IMR-90 (cell line): ENCODE measurements at regions not wholly inside any gene's neighbourhood (a gene's known extent, or its start where the extent isn't known, plus 50 kb on each side); places are given as distances from the start of the nearest gene placed in this dataset.

ENCODE experiments used
- ATAC-seq: fragments of 200-7000 bp; cut with Tn5 transposase; 2 replicates; pipeline ENCODE4 v1.9.1; 2020; ENCODE audit warnings: low read depth, mild to moderate bottlenecking, moderate library complexity
- BruUV-seq: library from RNA; stranded (reverse); fragments of 400-500 nt; replicated peaks from 2 replicates; lab custom pipeline; 2021; lab: Mats Ljungman, UMichigan
- CTCF ChIA-PET: fragments of 300-600 bp; formaldehyde crosslinking; extraction: SDS; loops from one replicate; lab custom pipeline; 2021; ENCODE audit warnings: antibody characterized with exemption; lab: Yijun Ruan, JAX
- POLR2A ChIA-PET: fragments of 300-600 bp; sonication (Branson Sonifier 250); formaldehyde crosslinking; loops from one replicate; lab custom pipeline; 2022; ENCODE audit warnings: antibody characterized with exemption; ENCODE audit not compliant: unreplicated experiment; lab: Charles Lee
- DNase-seq: peaks from one replicate; pipeline ENCODE4 v3.0.0; 2013
- H2AFZ ChIP-seq: replicated peaks from 2 replicates; pipeline ENCODE3; 2013; ENCODE audit warnings: low read length, mild to moderate bottlenecking; ENCODE audit not compliant: poor library complexity
- H2AK5ac ChIP-seq: 2 replicates; pipeline ENCODE4 v1.6.1; 2013; ENCODE audit warnings: low read depth, low read length, inconsistent platforms
- H2AK9ac ChIP-seq: replicated peaks from 2 replicates; pipeline ENCODE3; 2013; ENCODE audit warnings: mild to moderate bottlenecking, low read depth, low read length, moderate library complexity; ENCODE audit not compliant: poor library complexity
- H2BK120ac ChIP-seq: 2 replicates; pipeline ENCODE4 v1.6.1; 2013; ENCODE audit warnings: low read depth, low read length, inconsistent platforms
- H2BK15ac ChIP-seq: 3 replicates; pipeline ENCODE4 v1.6.1; 2013; ENCODE audit warnings: low read depth, low read length, inconsistent platforms
- H2BK20ac ChIP-seq: 2 replicates; pipeline ENCODE4 v1.6.1; 2013; ENCODE audit warnings: low read depth, mild to moderate bottlenecking, inconsistent platforms, low read length, moderate library complexity
- H2BK5ac ChIP-seq: 2 replicates; pipeline ENCODE4 v1.6.1; 2013; ENCODE audit warnings: mild to moderate bottlenecking, low read depth, low read length, inconsistent platforms; ENCODE audit not compliant: poor library complexity, severe bottlenecking
- H3K14ac ChIP-seq: replicated peaks from 2 replicates; pipeline ENCODE4 v1.6.1; 2013; ENCODE audit warnings: low read depth, low read length, inconsistent platforms
- H3K18ac ChIP-seq: 2 replicates; pipeline ENCODE4 v1.6.1; 2013; ENCODE audit warnings: low read depth, low read length, control low read depth
- H3K23ac ChIP-seq: 2 replicates; pipeline ENCODE4 v1.6.1; 2013; ENCODE audit warnings: low read depth, low read length, inconsistent platforms
- H3K27ac ChIP-seq: 2 replicates; pipeline ENCODE4 v1.5.1; 2013; ENCODE audit warnings: mild to moderate bottlenecking, control low read depth, low read length; ENCODE audit not compliant: insufficient read depth
- H3K27me3 ChIP-seq: 2 replicates; pipeline ENCODE4 v1.6.1; 2013; ENCODE audit warnings: low read length; ENCODE audit not compliant: control insufficient read depth, insufficient read depth
- H3K36me3 ChIP-seq: 2 replicates; pipeline ENCODE4 v1.6.1; 2013; ENCODE audit warnings: low read length, mixed read lengths; ENCODE audit not compliant: control insufficient read depth, insufficient read depth
- H3K4ac ChIP-seq: 2 replicates; pipeline ENCODE4 v1.6.1; 2013; ENCODE audit warnings: low read depth, low read length, inconsistent platforms
- H3K4me1 ChIP-seq: 2 replicates; pipeline ENCODE4 v1.6.1; 2013; ENCODE audit warnings: low read length, mixed read lengths; ENCODE audit not compliant: control insufficient read depth, insufficient read depth
- H3K4me2 ChIP-seq: 2 replicates; pipeline ENCODE4 v1.6.1; 2013; ENCODE audit warnings: low read depth, mild to moderate bottlenecking, control low read depth, low read length, moderate library complexity
- H3K4me3 ChIP-seq: 2 replicates; pipeline ENCODE4 v1.5.1; 2013; ENCODE audit warnings: low read depth, mild to moderate bottlenecking, control low read depth, low read length, moderate library complexity; ENCODE audit not compliant: insufficient read depth
- H3K56ac ChIP-seq: 2 replicates; pipeline ENCODE4 v1.6.1; 2013; ENCODE audit warnings: low read length, inconsistent platforms; ENCODE audit not compliant: insufficient read depth; ENCODE audit errors: extremely low read depth
- H3K79me1 ChIP-seq, 2 experiments: 2 replicates each; pipeline ENCODE4 v1.6.1; 2013; ENCODE audit warnings: low read length in 2 of 2, inconsistent platforms in 1 of 2, low read depth in 1 of 2
- H3K9ac ChIP-seq: 2 replicates; pipeline ENCODE4 v1.6.1; 2013; ENCODE audit warnings: low read depth, low read length, control low read depth
- H3K9me1 ChIP-seq: 2 replicates; pipeline ENCODE4 v1.6.1; 2013; ENCODE audit warnings: low read length, inconsistent platforms; ENCODE audit not compliant: insufficient read depth
- H3K9me3 ChIP-seq: 2 replicates; pipeline ENCODE4 v1.6.1; 2013; ENCODE audit warnings: low read length; ENCODE audit not compliant: control insufficient read depth, insufficient read depth
- H4K20me1 ChIP-seq: 2 replicates; pipeline ENCODE4 v1.6.1; 2013; ENCODE audit warnings: low read length, inconsistent platforms; ENCODE audit not compliant: insufficient read depth
- H4K5ac ChIP-seq: 2 replicates; pipeline ENCODE4 v1.6.1; 2013; ENCODE audit warnings: mild to moderate bottlenecking, low read depth, low read length, control low read depth
- H4K8ac ChIP-seq, 2 experiments: 2 replicates each; pipeline ENCODE4 v1.6.1; 2013; ENCODE audit warnings: low read depth in 2 of 2, low read length in 2 of 2, control low read depth in 1 of 2, inconsistent platforms in 1 of 2
- H4K91ac ChIP-seq: 2 replicates; pipeline ENCODE4 v1.6.1; 2013; ENCODE audit warnings: low read depth, low read length, inconsistent platforms; ENCODE audit not compliant: insufficient read depth
- BHLHE40 ChIP-seq: fragments of 150-350 bp; IDR thresholded peaks from 2 replicates; pipeline ENCODE4 v1.6.1; 2016; ENCODE audit warnings: mild to moderate bottlenecking, low read depth, low read length
- CEBPB ChIP-seq: IDR thresholded peaks from 2 replicates; pipeline ENCODE4 v1.6.1; 2012; ENCODE audit warnings: low read depth, low read length, improper control_type of control experiment
- CHD1 ChIP-seq: IDR thresholded peaks from 2 replicates; pipeline ENCODE4 v1.6.1; 2012; ENCODE audit warnings: low read depth, low read length, improper control_type of control experiment
- CTCF ChIP-seq: conservative IDR thresholded peaks from 2 replicates; pipeline ENCODE4 v1.5.1; 2012; ENCODE audit warnings: mild to moderate bottlenecking, low read depth, low read length, improper control_type of control experiment
- ELK1 ChIP-seq: fragments of 150-350 bp; IDR thresholded peaks from 2 replicates; pipeline ENCODE4 v1.6.1; 2016; ENCODE audit warnings: low read depth, mild to moderate bottlenecking, low read length, moderate library complexity, borderline replicate concordance
- FOS ChIP-seq: fragments of 150-350 bp; IDR thresholded peaks from 2 replicates; pipeline ENCODE4 v1.6.1; 2016; ENCODE audit warnings: low read depth, low read length
- MAFK ChIP-seq: IDR thresholded peaks from 2 replicates; pipeline ENCODE4 v1.6.1; 2012; ENCODE audit warnings: low read depth, low read length, improper control_type of control experiment
- MAZ ChIP-seq: IDR thresholded peaks from 2 replicates; pipeline ENCODE4 v1.6.1; 2012; ENCODE audit warnings: low read depth, mild to moderate bottlenecking, low read length, improper control_type of control experiment, moderate library complexity, borderline replicate concordance
- MXI1 ChIP-seq: IDR thresholded peaks from 2 replicates; pipeline ENCODE4 v1.6.1; 2012; ENCODE audit warnings: low read depth, mild to moderate bottlenecking, low read length, moderate library complexity, borderline replicate concordance
- NFE2L2 ChIP-seq: fragments of 150-350 bp; IDR thresholded peaks from 2 replicates; pipeline ENCODE4 v1.6.1; 2016; ENCODE audit warnings: low read depth, mild to moderate bottlenecking, low read length
- POLR2A ChIP-seq: IDR thresholded peaks from 2 replicates; pipeline ENCODE4 v1.6.1; 2012; ENCODE audit warnings: mild to moderate bottlenecking, low read depth, low read length
- RAD21 ChIP-seq: IDR thresholded peaks from 2 replicates; pipeline ENCODE4 v1.6.1; 2012; ENCODE audit warnings: low read length, improper control_type of control experiment
- RCOR1 ChIP-seq: IDR thresholded peaks from 2 replicates; pipeline ENCODE4 v1.6.1; 2012; ENCODE audit warnings: mild to moderate bottlenecking, low read length, improper control_type of control experiment; ENCODE audit not compliant: insufficient replicate concordance
- RFX5 ChIP-seq: IDR thresholded peaks from 2 replicates; pipeline ENCODE4 v1.8.0; 2012; ENCODE audit warnings: low read depth, mild to moderate bottlenecking, low read length, moderate library complexity
- SMC3 ChIP-seq: fragments of 150-350 bp; IDR thresholded peaks from 2 replicates; pipeline ENCODE4 v1.6.1; 2016; ENCODE audit warnings: low read depth, mild to moderate bottlenecking, antibody characterized with exemption, low read length, moderate library complexity
- USF2 ChIP-seq: fragments of 150-350 bp; IDR thresholded peaks from 2 replicates; pipeline ENCODE4 v1.6.1; 2017; ENCODE audit warnings: mild to moderate bottlenecking, antibody characterized with exemption, low read length, low read depth
- WGBS, 2 experiments: methylation state at CpG; one replicate each; pipeline versions ENCODE4 v1.1.5 to v1.1.7; 2013; ENCODE audit warnings: missing lambda C conversion rate in 2 of 2; ENCODE audit not compliant: insufficient read length in 1 of 2; ENCODE audit errors: extremely low coverage in 2 of 2; 5-methylcytosine and 5-hydroxymethylcytosine counted together
- dilution Hi-C: fragments of 300-500 bp; cut with HindIII; formaldehyde crosslinking; loops from one replicate; pipeline ENCODE4 v1.14.3; 2018; ENCODE audit warnings: low sequenced_read_pairs; ENCODE audit not compliant: unreplicated experiment
- in situ Hi-C: fragments of 300-500 bp; cut with MboI; formaldehyde crosslinking; loops from 3 replicates; pipeline ENCODE4 v1.14.3; 2019; ENCODE audit warnings: low sequenced_read_pairs, inconsistent platforms, mixed read lengths
- intact Hi-C: fragments of 100-400 bp; cut with micrococcal nuclease; formaldehyde crosslinking; loops from 2 replicates; pipeline ENCODE4 v1.10.0; 2022

- Histone ChIP-seq H2BK20ac (peak overlapping the region; percentile 92), H3K79me1 (no peaks in the 10 kb centered on the region), H3K27ac (peak overlapping the region; percentile 3; the same call in 1 of the 2 replicates), H2AK5ac (peak overlapping the region; percentile 84), H3K36me3 (no peaks in the 10 kb centered on the region), H3K9me3 (no peaks in the 10 kb centered on the region), H3K23ac (peak overlapping the region; percentile 74), H3K27me3 (no peaks in the 10 kb centered on the region), H3K4me1 (peaks cover 25% of the 10 kb centered on the region), H2BK5ac (peak overlapping the region; percentile 80), H3K4me3 (no peak overlapping the region), H3K9me1 (peaks cover 5% of the 10 kb centered on the region; the same call in 1 of the 2 replicates), H2AK9ac (no peak overlapping the region), H3K4me2 (no peak overlapping the region), H4K20me1 (no peaks in the 10 kb centered on the region), H2BK120ac (peak overlapping the region; percentile 93), H3K14ac (peak overlapping the region; percentile 86), H4K91ac (peak overlapping the region; percentile 67), H3K18ac (peak overlapping the region; percentile 55; the same call in 1 of the 2 replicates), H2AFZ (no peak overlapping the region), H3K56ac (0 out of 2 replicates have a peak overlapping the region, but pooled peaks have one; percentile 42), H3K4ac (peak overlapping the region; percentile 69), H4K5ac (peak overlapping the region; percentile 85), H2BK15ac (peak overlapping the region; percentile 85; the same call in 2 of the 3 replicates), H4K8ac (peak overlapping the region; percentile 58 to 84; a peak in 3 of 4 replicates), H3K9ac (no peak overlapping the region)
- no CpG with 5 or more reads among the region's 2 CpGs for WGBS, 2 experiments
- POLR2A ChIA-PET: interaction anchor here (0.6 kb wide), 1 partner anchor 42 kb away, joined by 3 read pairs; no protein-coding TSS in a partner anchor
- in situ Hi-C loops (no loop called here), dilution Hi-C loops (no loop called here), intact Hi-C loops (loop anchor here (1.0 kb wide), 1 partner anchor 174 kb away; no protein-coding TSS in a partner anchor)
- DNase-seq (no peak), ATAC-seq (no peak)
- TF ChIP-seq USF2: no peak
- TF ChIP-seq CEBPB: no peak
- TF ChIP-seq NFE2L2: no peak
- TF ChIP-seq MAFK: no peak
- no peak for TF ChIP-seq SMC3
- TF ChIP-seq MXI1: no peak
- no peak for TF ChIP-seq RAD21
- TF ChIP-seq BHLHE40: no peak
- TF ChIP-seq ELK1: no peak
- no peak for TF ChIP-seq RFX5
- no peak for TF ChIP-seq CHD1
- TF ChIP-seq POLR2A: no peak
- no peak for TF ChIP-seq FOS
- TF ChIP-seq RCOR1: no peak
- no peak for TF ChIP-seq CTCF
- TF ChIP-seq MAZ: no peak
- CTCF ChIA-PET: interaction anchor here (1.8 kb wide), 1 partner anchor 134 kb away, joined by 4 read pairs; no protein-coding TSS in a partner anchor
- no TSS peak for BruUV-seq
Observed at GRCh38 chr15:38991701-38992100, 427.1 kb upstream of the RASGRP1 start.
